ENCODE measurements at regions not wholly inside any gene's neighbourhood (a gene's known extent, or its start where the extent isn't known, plus 50 kb on each side); places are given as distances from the start of the nearest gene placed in this dataset.
"Not testable (repeated sequence)": the region's sequence is repeated elsewhere in the genome, so short reads cannot be mapped to it uniquely, and the experiment has no call there.

- DNase-seq, result no peak
These were observed 96.4 kb upstream of the SMAD3 start for GRCh38 chr15:66968806-66969596.

GRCh38 chr15:66974131-66974530 lies 91.3 kb upstream of the SMAD3 start:
- not testable (repeated sequence) for DNase-seq

GRCh38 chr15:66976106-66976640 lies 89.2 kb upstream of the SMAD3 start:
- not testable (repeated sequence) for DNase-seq

DNA sequence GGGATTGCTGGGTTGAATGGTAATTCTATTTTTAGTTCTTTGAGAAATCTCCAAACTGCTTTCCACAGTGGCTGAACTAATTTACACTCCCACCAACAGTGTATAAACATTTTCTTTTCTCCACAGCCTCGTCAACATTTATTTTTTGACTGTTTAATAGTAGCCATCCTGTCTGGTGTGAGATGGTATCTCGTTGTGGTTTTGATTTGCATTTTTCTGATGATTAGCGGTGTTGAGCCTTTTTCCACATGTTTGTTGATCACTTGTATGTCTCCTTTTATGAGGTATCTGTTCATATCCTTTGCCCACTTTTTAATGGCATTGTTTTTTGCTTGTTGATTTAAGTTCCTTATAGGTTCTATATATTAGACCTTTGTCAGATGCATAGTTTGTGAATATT lies 85.1 kb upstream of the SMAD3 start:
- not testable (repeated sequence) for DNase-seq

GRCh38 chr15:66981771-66982170 lies 83.6 kb upstream of the SMAD3 start:
- DNase-seq, result no peak

GRCh38 chr15:66982250-66982649 lies 83.2 kb upstream of the SMAD3 start:
- no peak for DNase-seq

GRCh38 chr15:66982816-66983215 lies 82.6 kb upstream of the SMAD3 start:
- no peak for DNase-seq

GRCh38 chr15:66985653-66986052 lies 79.7 kb upstream of the SMAD3 start:
- no peak for DNase-seq

- DNase-seq, result no peak
These were observed 78.5 kb upstream of the SMAD3 start for GRCh38 chr15:66986951-66987350.

GRCh38 chr15:66993090-66993489 lies 72.3 kb upstream of the SMAD3 start:
- DNase-seq, result no peak

DNA sequence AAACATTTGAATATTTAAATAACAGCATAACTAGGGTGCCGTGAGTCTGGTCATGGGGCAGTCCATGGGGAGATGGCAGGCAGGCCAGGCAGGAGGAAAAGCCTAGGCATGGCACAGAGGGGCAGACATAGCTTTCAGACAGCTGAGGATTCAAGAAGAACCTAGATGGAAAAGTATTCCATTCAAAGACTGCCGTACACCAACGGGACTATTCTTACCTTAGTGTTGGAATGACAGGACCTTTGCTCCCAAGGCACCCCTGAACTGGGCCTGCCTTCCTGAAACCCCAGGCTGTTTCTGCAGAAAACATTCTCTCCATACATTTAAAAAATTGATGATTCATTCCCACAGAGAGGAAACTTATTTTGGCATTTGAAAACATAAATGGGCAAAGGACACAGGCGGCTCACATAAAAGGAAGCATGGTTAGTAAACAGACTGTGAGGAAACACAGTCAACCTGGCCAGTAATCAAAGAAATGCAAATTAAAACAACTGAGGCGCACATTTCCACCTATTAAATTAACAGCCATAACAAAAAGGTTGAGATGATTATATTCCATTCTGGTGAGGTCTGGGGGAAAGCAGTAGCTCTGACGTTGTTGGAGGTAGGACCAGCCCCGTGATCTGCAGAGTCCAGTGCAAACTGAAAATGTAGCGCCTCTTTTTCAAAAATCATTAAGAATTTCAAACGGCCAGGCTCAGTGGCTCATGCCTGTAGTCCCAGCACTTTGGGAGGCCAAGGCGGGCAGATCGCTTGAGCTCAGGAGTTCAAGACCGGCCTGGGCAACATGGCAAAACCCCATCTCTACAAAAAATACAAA lies 71.3 kb upstream of the SMAD3 start:
- no peak for DNase-seq

GRCh38 chr15:66994927-66995656 lies 70.3 kb upstream of the SMAD3 start:
- DNase-seq, result no peak

GRCh38 chr15:66996094-66996493 lies 69.3 kb upstream of the SMAD3 start:
- DNase-seq, result no peak

- DNase-seq, result no peak
These were observed 68.2 kb upstream of the SMAD3 start for GRCh38 chr15:66997212-66997611.

DNA sequence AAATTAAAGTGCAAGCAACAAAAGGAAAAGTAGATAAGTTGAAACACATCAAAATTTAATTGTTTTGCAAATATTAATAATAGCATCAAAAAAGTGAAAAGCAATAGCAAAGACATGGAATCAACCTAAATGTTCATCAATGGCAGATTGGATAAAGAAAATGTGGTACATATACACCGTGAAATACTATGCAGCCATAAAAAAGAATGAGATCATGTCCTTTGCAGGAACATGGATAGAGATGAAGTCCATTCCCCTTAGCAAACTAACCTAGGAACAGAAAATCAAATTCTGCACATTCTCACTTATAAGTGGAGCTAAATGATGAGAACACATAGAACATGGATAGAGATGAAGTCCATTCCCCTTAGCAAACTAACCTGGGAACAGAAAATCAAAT lies 67.2 kb upstream of the SMAD3 start:
- DNase-seq, result not testable (repeated sequence)

DNA sequence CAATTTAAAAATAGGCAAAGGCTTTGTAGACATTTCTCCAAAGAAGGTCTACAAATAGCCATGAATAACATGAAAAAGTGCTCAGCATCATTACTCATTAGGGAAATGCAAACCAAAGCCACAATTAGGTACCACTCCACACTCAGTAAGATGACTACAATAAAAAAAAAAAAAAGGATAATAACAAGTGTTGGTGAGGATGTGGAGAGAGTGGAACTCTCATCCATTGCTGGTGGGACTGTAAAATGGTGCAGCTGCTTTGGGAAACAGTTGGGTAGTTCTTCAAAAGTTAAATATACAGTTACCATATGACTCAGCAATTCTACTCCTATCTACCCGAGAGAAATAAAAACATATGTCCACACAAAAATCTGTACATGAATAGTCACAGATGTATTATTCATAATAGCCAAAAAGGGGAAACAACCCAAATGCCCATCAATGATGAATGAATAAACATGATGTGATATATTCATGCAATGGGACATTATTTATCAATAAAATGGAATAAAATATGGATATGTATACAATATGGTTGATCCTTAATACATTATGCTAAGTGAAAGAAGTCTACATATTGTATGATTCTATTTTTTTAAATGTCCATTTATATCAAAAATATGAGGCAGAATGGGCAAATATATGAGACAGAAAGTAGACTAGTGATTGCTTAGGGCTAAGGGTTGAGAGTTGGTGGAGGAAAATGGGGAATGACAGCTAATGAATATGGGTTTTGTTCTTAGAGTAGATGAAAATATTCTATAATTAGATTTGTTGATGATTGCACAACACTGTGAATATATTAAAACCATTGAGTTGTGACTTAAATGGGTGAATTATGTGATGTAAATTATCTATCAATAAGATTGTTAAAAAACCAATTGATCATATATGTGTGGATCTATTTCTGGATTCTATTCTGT lies 66.1 kb upstream of the SMAD3 start:
- no peak for DNase-seq

GRCh38 chr15:67000896-67001295 lies 64.5 kb upstream of the SMAD3 start:
- DNase-seq, result no peak

DNA sequence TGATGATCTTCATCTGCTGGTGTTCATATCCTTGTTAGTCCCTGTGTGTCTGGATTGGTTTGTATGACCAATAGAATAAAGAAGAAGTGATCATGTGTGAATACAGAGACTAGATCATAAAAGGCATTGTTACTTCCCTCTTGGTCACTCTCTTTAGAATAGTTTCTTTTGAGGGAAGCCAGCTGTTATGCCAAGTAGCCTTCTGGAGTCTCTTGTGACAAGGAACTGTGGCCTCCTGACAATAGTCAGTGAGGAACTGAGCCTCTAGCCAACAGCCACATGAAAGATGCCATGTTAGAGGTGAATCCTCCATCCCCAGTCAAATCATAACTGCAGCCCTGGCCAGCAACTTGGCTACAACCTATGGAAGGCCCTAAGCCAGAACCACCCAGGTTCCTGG lies 63.0 kb upstream of the SMAD3 start:
- DNase-seq, result no peak

DNA sequence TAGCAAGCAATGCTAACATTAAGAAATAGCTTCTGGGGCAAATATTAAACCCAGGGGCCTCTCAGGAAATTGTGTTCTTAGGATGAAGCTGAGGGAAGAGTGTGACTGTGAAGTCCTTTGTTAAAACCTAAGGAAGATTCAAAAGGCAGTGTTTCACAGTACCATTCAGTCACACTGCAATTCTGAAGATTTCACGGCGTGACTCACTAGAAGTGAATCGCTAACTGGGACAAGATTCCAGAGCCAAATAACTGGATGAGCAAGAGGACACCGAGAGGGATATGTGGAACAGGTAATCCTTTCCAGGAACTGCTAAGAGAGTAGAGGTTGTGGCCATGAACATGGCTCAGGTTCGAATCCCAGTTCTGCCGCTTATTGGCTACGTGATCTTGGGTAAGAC lies 61.8 kb upstream of the SMAD3 start:
- no peak for DNase-seq

DNA sequence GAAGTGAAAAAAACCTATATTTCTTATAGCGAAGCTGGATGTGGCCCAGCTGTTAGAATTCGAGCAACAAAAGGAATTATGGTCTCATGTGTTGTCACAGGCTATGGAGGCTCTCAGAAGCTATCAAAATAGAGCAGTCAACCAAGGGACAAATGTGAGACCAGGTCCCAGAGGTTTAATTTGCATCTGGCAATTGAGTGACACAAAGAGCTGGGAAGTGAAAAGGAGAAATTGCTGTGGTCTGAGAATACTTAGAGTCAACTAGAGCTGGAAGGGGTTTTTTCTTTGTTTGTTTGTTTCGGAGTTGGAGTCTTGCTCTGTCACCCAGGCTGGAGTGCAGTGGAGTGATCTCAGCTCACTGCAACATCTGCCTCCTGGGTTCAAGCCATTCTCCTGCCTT lies 61.3 kb upstream of the SMAD3 start:
- DNase-seq, result no peak

GRCh38 chr15:67005294-67005996 lies 60.0 kb upstream of the SMAD3 start:
- DNase-seq, result no peak
